ENCODE measurements at regions not wholly inside any gene's neighbourhood (a gene's known extent, or its start where the extent isn't known, plus 50 kb on each side); places are given as distances from the start of the nearest gene placed in this dataset.

DNA sequence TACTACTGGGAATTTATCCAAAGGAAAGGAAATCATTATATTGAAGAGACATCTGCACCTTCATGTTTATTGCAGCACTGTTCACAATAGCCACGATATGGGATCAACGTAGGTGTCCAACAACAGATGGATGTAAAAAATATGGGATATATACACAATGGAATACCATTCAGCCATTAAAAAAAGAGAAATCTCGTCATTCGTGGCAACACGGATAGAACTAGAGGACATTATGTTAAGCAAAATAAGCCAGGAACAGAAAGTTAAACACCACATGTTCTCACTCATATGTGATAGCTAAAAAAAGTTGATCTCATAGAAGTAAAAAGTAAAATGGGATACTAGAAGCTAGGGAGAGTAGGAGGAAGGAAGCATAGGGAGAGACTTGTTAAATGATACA, 82.9 kb upstream of the CLMN start:
- TF ChIP-seq ZBTB7A (IDR thresholded peaks at IDR 0.05; ENCODE audit: low read depth) = no peak
- no peak for TF ChIP-seq TAF1 (IDR thresholded peaks at IDR 0.05; ENCODE audit: low read depth)
- TF ChIP-seq EP300 (IDR thresholded peaks at IDR 0.05; ENCODE audit: borderline replicate concordance) = no peak
- TF ChIP-seq FOXM1 (IDR thresholded peaks at IDR 0.05; ENCODE audit: borderline replicate concordance, low read depth) = no peak
- TF ChIP-seq YY1 (IDR thresholded peaks at IDR 0.05; ENCODE audit: low read depth) = no peak
- no peak for TF ChIP-seq TCF12 (IDR thresholded peaks at IDR 0.05; ENCODE audit: low read depth)
- TF ChIP-seq CREB1 (IDR thresholded peaks at IDR 0.05; ENCODE audit: low read depth) = no peak
- no peak for TF ChIP-seq EGR1 (IDR thresholded peaks at IDR 0.05)
- no peak for TF ChIP-seq MAX (IDR thresholded peaks at IDR 0.05)

- no peak for TF ChIP-seq EGR1 (IDR thresholded peaks at IDR 0.05)
These were observed 82.5 kb upstream of the CLMN start for GRCh38 chr14:95402176-95402575.

DNA sequence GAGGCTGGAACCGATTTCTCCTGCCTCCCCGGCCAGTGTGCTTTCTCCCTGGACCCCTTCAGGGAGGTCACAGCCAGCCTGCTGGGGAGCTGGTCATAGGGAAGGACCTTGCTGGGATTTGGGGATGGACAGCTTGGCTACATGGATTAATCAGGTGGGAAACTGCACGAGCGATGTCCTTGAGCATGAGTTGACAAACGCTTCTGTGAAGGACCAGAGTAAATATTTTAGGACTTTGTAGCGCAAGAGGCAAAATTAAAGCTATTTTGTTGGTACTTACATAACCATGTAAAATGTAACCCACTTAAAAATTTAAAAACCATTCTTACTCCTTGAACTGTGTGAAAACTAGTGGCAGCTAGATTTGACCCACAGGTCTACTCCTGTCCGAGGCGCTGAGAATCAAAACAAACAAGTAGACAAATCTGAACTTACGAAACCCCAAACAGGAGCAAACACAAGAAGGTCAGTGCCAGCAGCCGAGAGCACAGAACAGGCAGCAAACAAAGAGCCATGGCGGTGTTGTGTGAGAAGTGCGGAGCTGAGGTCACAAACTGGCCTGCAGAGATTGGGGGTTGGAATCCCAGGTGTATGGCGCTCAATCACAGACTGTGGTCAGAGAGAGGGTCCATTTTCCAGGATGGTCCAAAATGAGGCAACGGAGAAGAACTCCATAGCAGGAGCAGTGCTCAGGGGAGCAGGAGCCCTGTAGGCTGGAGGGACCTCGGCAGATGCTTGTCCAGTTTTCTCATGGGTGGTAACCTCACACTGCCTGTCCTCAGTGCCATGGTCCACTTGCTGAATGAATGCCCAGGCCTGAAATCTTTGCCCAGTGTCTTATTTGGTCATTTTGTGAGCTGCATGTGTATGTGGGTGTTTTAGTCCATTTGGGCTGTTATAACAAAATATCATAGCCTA, 79.2 kb upstream of the CLMN start:
- no peak for TF ChIP-seq TAF1 (IDR thresholded peaks at IDR 0.05; ENCODE audit: low read depth)
- no peak for TF ChIP-seq EP300 (IDR thresholded peaks at IDR 0.05; ENCODE audit: borderline replicate concordance)
- TF ChIP-seq NFIC (IDR thresholded peaks at IDR 0.05) = no peak
- TF ChIP-seq, protein P1, sequence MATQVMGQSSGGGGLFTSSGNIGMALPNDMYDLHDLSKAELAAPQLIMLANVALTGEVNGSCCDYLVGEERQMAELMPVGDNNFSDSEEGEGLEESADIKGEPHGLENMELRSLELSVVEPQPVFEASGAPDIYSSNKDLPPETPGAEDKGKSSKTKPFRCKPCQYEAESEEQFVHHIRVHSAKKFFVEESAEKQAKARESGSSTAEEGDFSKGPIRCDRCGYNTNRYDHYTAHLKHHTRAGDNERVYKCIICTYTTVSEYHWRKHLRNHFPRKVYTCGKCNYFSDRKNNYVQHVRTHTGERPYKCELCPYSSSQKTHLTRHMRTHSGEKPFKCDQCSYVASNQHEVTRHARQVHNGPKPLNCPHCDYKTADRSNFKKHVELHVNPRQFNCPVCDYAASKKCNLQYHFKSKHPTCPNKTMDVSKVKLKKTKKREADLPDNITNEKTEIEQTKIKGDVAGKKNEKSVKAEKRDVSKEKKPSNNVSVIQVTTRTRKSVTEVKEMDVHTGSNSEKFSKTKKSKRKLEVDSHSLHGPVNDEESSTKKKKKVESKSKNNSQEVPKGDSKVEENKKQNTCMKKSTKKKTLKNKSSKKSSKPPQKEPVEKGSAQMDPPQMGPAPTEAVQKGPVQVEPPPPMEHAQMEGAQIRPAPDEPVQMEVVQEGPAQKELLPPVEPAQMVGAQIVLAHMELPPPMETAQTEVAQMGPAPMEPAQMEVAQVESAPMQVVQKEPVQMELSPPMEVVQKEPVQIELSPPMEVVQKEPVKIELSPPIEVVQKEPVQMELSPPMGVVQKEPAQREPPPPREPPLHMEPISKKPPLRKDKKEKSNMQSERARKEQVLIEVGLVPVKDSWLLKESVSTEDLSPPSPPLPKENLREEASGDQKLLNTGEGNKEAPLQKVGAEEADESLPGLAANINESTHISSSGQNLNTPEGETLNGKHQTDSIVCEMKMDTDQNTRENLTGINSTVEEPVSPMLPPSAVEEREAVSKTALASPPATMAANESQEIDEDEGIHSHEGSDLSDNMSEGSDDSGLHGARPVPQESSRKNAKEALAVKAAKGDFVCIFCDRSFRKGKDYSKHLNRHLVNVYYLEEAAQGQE (IDR thresholded peaks at IDR 0.05; ENCODE audit: low read depth) = no peak
- TF ChIP-seq RAD21 (IDR thresholded peaks at IDR 0.05; ENCODE audit: low read depth) = no peak
- TF ChIP-seq EGR1 (IDR thresholded peaks at IDR 0.05) = no peak
- no peak for TF ChIP-seq MAX (IDR thresholded peaks at IDR 0.05)
- no peak for TF ChIP-seq TCF12 (IDR thresholded peaks at IDR 0.05; ENCODE audit: low read depth)
- TF ChIP-seq CEBPB (IDR thresholded peaks at IDR 0.05) = no peak
- TF ChIP-seq ZBTB7A (IDR thresholded peaks at IDR 0.05; ENCODE audit: low read depth) = no peak

GRCh38 chr14:95397325-95397724, 77.6 kb upstream of the CLMN start:
- TF ChIP-seq TCF12 (IDR thresholded peaks at IDR 0.05; ENCODE audit: low read depth) (no peak), TEAD4 (IDR thresholded peaks at IDR 0.05) (no peak)

DNA sequence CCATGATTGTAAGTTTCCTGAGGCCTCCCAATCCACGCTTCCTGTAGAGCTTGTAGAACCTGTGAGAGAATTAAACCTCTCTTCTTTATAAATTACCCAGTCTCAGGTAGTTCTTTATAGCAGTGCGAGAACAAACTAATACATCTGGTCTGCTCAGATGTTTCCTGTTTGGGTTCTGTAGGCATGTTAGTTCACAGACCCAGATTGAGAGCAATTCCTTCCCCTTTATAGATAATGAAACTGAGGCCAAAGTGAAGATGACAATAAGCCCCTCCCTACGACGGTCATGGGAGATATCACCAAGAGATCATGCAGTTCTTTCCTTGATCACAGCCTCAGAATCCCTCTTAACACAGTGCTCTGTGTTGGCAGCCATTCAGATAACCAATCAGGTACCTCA, 76.5 kb upstream of the CLMN start:
- TF ChIP-seq, protein P2, sequence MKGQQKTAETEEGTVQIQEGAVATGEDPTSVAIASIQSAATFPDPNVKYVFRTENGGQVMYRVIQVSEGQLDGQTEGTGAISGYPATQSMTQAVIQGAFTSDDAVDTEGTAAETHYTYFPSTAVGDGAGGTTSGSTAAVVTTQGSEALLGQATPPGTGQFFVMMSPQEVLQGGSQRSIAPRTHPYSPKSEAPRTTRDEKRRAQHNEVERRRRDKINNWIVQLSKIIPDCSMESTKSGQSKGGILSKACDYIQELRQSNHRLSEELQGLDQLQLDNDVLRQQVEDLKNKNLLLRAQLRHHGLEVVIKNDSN (IDR thresholded peaks at IDR 0.05) = no peak
- TF ChIP-seq TCF12 (IDR thresholded peaks at IDR 0.05; ENCODE audit: low read depth) = no peak
- no peak for TF ChIP-seq CREB1 (IDR thresholded peaks at IDR 0.05; ENCODE audit: low read depth)

DNA sequence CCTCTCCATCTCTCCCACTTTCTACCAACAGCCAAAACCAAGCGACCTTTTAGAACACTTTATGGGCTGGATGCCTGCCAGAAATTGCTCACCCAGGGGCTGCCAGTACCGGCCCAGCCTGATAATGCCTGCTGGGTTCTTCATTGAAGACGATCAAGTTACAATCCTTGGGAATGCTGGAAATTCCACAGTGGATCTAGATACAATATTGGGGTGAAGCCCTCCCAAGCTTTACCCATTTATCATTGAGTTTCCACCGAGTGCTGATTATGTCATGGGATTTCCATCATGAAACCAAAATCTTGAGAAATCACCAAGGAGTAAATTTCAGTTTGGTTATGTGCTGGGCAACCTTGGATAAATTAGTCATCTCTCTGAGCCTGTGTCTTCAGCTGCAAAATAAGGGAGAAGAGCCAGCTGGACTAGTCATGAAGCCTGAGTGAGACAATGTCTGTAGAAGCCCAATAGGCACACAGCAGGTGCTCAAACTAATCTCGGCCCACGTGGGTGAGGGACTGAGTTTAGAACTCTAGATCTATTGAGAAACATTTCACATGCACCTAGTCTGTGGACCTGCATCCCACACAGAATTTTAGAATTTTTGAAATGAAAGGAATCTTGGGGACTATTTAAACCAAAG, 75.5 kb upstream of the CLMN start:
- no peak for TF ChIP-seq RAD21 (IDR thresholded peaks at IDR 0.05; ENCODE audit: low read depth)
- TF ChIP-seq, protein P1 (IDR thresholded peaks at IDR 0.05; ENCODE audit: low read depth) = no peak

GRCh38 chr14:95394297-95395097, 74.8 kb upstream of the CLMN start:
- TF ChIP-seq EGR1 (IDR thresholded peaks at IDR 0.05) = no peak
- no peak for TF ChIP-seq CEBPB (IDR thresholded peaks at IDR 0.05)
- TF ChIP-seq, protein P1 (IDR thresholded peaks at IDR 0.05; ENCODE audit: low read depth) = no peak
- TF ChIP-seq TAF1 (IDR thresholded peaks at IDR 0.05; ENCODE audit: low read depth) = no peak
- TF ChIP-seq RAD21 (IDR thresholded peaks at IDR 0.05; ENCODE audit: low read depth) = no peak
- no peak for TF ChIP-seq ZBTB7A (IDR thresholded peaks at IDR 0.05; ENCODE audit: low read depth)
- no peak for TF ChIP-seq YY1 (IDR thresholded peaks at IDR 0.05; ENCODE audit: low read depth)
- no peak for TF ChIP-seq CREB1 (IDR thresholded peaks at IDR 0.05; ENCODE audit: low read depth)
- no peak for TF ChIP-seq EP300 (IDR thresholded peaks at IDR 0.05; ENCODE audit: borderline replicate concordance)
- no peak for TF ChIP-seq NFIC (IDR thresholded peaks at IDR 0.05)
- TF ChIP-seq TCF12 (IDR thresholded peaks at IDR 0.05; ENCODE audit: low read depth) = no peak
- TF ChIP-seq, protein P2 (IDR thresholded peaks at IDR 0.05) = no peak
- no peak for TF ChIP-seq MAX (IDR thresholded peaks at IDR 0.05)
- TF ChIP-seq FOXM1 (IDR thresholded peaks at IDR 0.05; ENCODE audit: borderline replicate concordance, low read depth) = no peak
- TF ChIP-seq TEAD4 (IDR thresholded peaks at IDR 0.05) = no peak

All from Ishikawa (cell line).